IMR-90 (cell line): ENCODE measurements at regions not wholly inside any gene's neighbourhood (a gene's known extent, or its start where the extent isn't known, plus 50 kb on each side); places are given as distances from the start of the nearest gene placed in this dataset.

Experiments used
- ATAC-seq: fragments of 200-7000 bp; cut with Tn5 transposase; 2 replicates; pipeline ENCODE4 v1.9.1; 2020; ENCODE audit warnings: low read depth, mild to moderate bottlenecking, moderate library complexity
- BruUV-seq: library from RNA; stranded (reverse); fragments of 400-500 nt; replicated peaks from 2 replicates; lab custom pipeline; 2021; lab: Mats Ljungman, UMichigan
- CTCF ChIA-PET: fragments of 300-600 bp; formaldehyde crosslinking; extraction: SDS; loops from one replicate; lab custom pipeline; 2021; ENCODE audit warnings: antibody characterized with exemption; lab: Yijun Ruan, JAX
- POLR2A ChIA-PET: fragments of 300-600 bp; sonication (Branson Sonifier 250); formaldehyde crosslinking; loops from one replicate; lab custom pipeline; 2022; ENCODE audit warnings: antibody characterized with exemption; ENCODE audit not compliant: unreplicated experiment; lab: Charles Lee
- DNase-seq: peaks from one replicate; pipeline ENCODE4 v3.0.0; 2013
- H2AFZ ChIP-seq: replicated peaks from 2 replicates; pipeline ENCODE3; 2013; ENCODE audit warnings: low read length, mild to moderate bottlenecking; ENCODE audit not compliant: poor library complexity
- H2AK5ac ChIP-seq: 2 replicates; pipeline ENCODE4 v1.6.1; 2013; ENCODE audit warnings: low read depth, low read length, inconsistent platforms
- H2AK9ac ChIP-seq: replicated peaks from 2 replicates; pipeline ENCODE3; 2013; ENCODE audit warnings: mild to moderate bottlenecking, low read depth, low read length, moderate library complexity; ENCODE audit not compliant: poor library complexity
- H2BK120ac ChIP-seq: 2 replicates; pipeline ENCODE4 v1.6.1; 2013; ENCODE audit warnings: low read depth, low read length, inconsistent platforms
- H2BK15ac ChIP-seq: 3 replicates; pipeline ENCODE4 v1.6.1; 2013; ENCODE audit warnings: low read depth, low read length, inconsistent platforms
- H2BK20ac ChIP-seq: 2 replicates; pipeline ENCODE4 v1.6.1; 2013; ENCODE audit warnings: low read depth, mild to moderate bottlenecking, inconsistent platforms, low read length, moderate library complexity
- H2BK5ac ChIP-seq: 2 replicates; pipeline ENCODE4 v1.6.1; 2013; ENCODE audit warnings: mild to moderate bottlenecking, low read depth, low read length, inconsistent platforms; ENCODE audit not compliant: poor library complexity, severe bottlenecking
- H3K14ac ChIP-seq: replicated peaks from 2 replicates; pipeline ENCODE4 v1.6.1; 2013; ENCODE audit warnings: low read depth, low read length, inconsistent platforms
- H3K18ac ChIP-seq: 2 replicates; pipeline ENCODE4 v1.6.1; 2013; ENCODE audit warnings: low read depth, low read length, control low read depth
- H3K23ac ChIP-seq: 2 replicates; pipeline ENCODE4 v1.6.1; 2013; ENCODE audit warnings: low read depth, low read length, inconsistent platforms
- H3K27ac ChIP-seq: 2 replicates; pipeline ENCODE4 v1.5.1; 2013; ENCODE audit warnings: mild to moderate bottlenecking, control low read depth, low read length; ENCODE audit not compliant: insufficient read depth
- H3K27me3 ChIP-seq: 2 replicates; pipeline ENCODE4 v1.6.1; 2013; ENCODE audit warnings: low read length; ENCODE audit not compliant: control insufficient read depth, insufficient read depth
- H3K36me3 ChIP-seq: 2 replicates; pipeline ENCODE4 v1.6.1; 2013; ENCODE audit warnings: low read length, mixed read lengths; ENCODE audit not compliant: control insufficient read depth, insufficient read depth
- H3K4ac ChIP-seq: 2 replicates; pipeline ENCODE4 v1.6.1; 2013; ENCODE audit warnings: low read depth, low read length, inconsistent platforms
- H3K4me1 ChIP-seq: 2 replicates; pipeline ENCODE4 v1.6.1; 2013; ENCODE audit warnings: low read length, mixed read lengths; ENCODE audit not compliant: control insufficient read depth, insufficient read depth
- H3K4me2 ChIP-seq: 2 replicates; pipeline ENCODE4 v1.6.1; 2013; ENCODE audit warnings: low read depth, mild to moderate bottlenecking, control low read depth, low read length, moderate library complexity
- H3K4me3 ChIP-seq: 2 replicates; pipeline ENCODE4 v1.5.1; 2013; ENCODE audit warnings: low read depth, mild to moderate bottlenecking, control low read depth, low read length, moderate library complexity; ENCODE audit not compliant: insufficient read depth
- H3K56ac ChIP-seq: 2 replicates; pipeline ENCODE4 v1.6.1; 2013; ENCODE audit warnings: low read length, inconsistent platforms; ENCODE audit not compliant: insufficient read depth; ENCODE audit errors: extremely low read depth
- H3K79me1 ChIP-seq, 2 experiments: 2 replicates each; pipeline ENCODE4 v1.6.1; 2013; ENCODE audit warnings: low read length in 2 of 2, inconsistent platforms in 1 of 2, low read depth in 1 of 2
- H3K9ac ChIP-seq: 2 replicates; pipeline ENCODE4 v1.6.1; 2013; ENCODE audit warnings: low read depth, low read length, control low read depth
- H3K9me1 ChIP-seq: 2 replicates; pipeline ENCODE4 v1.6.1; 2013; ENCODE audit warnings: low read length, inconsistent platforms; ENCODE audit not compliant: insufficient read depth
- H3K9me3 ChIP-seq: 2 replicates; pipeline ENCODE4 v1.6.1; 2013; ENCODE audit warnings: low read length; ENCODE audit not compliant: control insufficient read depth, insufficient read depth
- H4K20me1 ChIP-seq: 2 replicates; pipeline ENCODE4 v1.6.1; 2013; ENCODE audit warnings: low read length, inconsistent platforms; ENCODE audit not compliant: insufficient read depth
- H4K5ac ChIP-seq: 2 replicates; pipeline ENCODE4 v1.6.1; 2013; ENCODE audit warnings: mild to moderate bottlenecking, low read depth, low read length, control low read depth
- H4K8ac ChIP-seq, 2 experiments: 2 replicates each; pipeline ENCODE4 v1.6.1; 2013; ENCODE audit warnings: low read depth in 2 of 2, low read length in 2 of 2, control low read depth in 1 of 2, inconsistent platforms in 1 of 2
- H4K91ac ChIP-seq: 2 replicates; pipeline ENCODE4 v1.6.1; 2013; ENCODE audit warnings: low read depth, low read length, inconsistent platforms; ENCODE audit not compliant: insufficient read depth
- BHLHE40 ChIP-seq: fragments of 150-350 bp; IDR thresholded peaks from 2 replicates; pipeline ENCODE4 v1.6.1; 2016; ENCODE audit warnings: mild to moderate bottlenecking, low read depth, low read length
- CEBPB ChIP-seq: IDR thresholded peaks from 2 replicates; pipeline ENCODE4 v1.6.1; 2012; ENCODE audit warnings: low read depth, low read length, improper control_type of control experiment
- ELK1 ChIP-seq: fragments of 150-350 bp; IDR thresholded peaks from 2 replicates; pipeline ENCODE4 v1.6.1; 2016; ENCODE audit warnings: low read depth, mild to moderate bottlenecking, low read length, moderate library complexity, borderline replicate concordance
- MAFK ChIP-seq: IDR thresholded peaks from 2 replicates; pipeline ENCODE4 v1.6.1; 2012; ENCODE audit warnings: low read depth, low read length, improper control_type of control experiment
- NFE2L2 ChIP-seq: fragments of 150-350 bp; IDR thresholded peaks from 2 replicates; pipeline ENCODE4 v1.6.1; 2016; ENCODE audit warnings: low read depth, mild to moderate bottlenecking, low read length
- POLR2A ChIP-seq: IDR thresholded peaks from 2 replicates; pipeline ENCODE4 v1.6.1; 2012; ENCODE audit warnings: mild to moderate bottlenecking, low read depth, low read length
- RAD21 ChIP-seq: IDR thresholded peaks from 2 replicates; pipeline ENCODE4 v1.6.1; 2012; ENCODE audit warnings: low read length, improper control_type of control experiment
- RCOR1 ChIP-seq: IDR thresholded peaks from 2 replicates; pipeline ENCODE4 v1.6.1; 2012; ENCODE audit warnings: mild to moderate bottlenecking, low read length, improper control_type of control experiment; ENCODE audit not compliant: insufficient replicate concordance
- RFX5 ChIP-seq: IDR thresholded peaks from 2 replicates; pipeline ENCODE4 v1.8.0; 2012; ENCODE audit warnings: low read depth, mild to moderate bottlenecking, low read length, moderate library complexity
- USF2 ChIP-seq: fragments of 150-350 bp; IDR thresholded peaks from 2 replicates; pipeline ENCODE4 v1.6.1; 2017; ENCODE audit warnings: mild to moderate bottlenecking, antibody characterized with exemption, low read length, low read depth
- WGBS, 2 experiments: methylation state at CpG; one replicate each; pipeline versions ENCODE4 v1.1.5 to v1.1.7; 2013; ENCODE audit warnings: missing lambda C conversion rate in 2 of 2; ENCODE audit not compliant: insufficient read length in 1 of 2; ENCODE audit errors: extremely low coverage in 2 of 2; 5-methylcytosine and 5-hydroxymethylcytosine counted together
- dilution Hi-C: fragments of 300-500 bp; cut with HindIII; formaldehyde crosslinking; loops from one replicate; pipeline ENCODE4 v1.14.3; 2018; ENCODE audit warnings: low sequenced_read_pairs; ENCODE audit not compliant: unreplicated experiment
- in situ Hi-C: fragments of 300-500 bp; cut with MboI; formaldehyde crosslinking; loops from 3 replicates; pipeline ENCODE4 v1.14.3; 2019; ENCODE audit warnings: low sequenced_read_pairs, inconsistent platforms, mixed read lengths
- intact Hi-C: fragments of 100-400 bp; cut with micrococcal nuclease; formaldehyde crosslinking; loops from 2 replicates; pipeline ENCODE4 v1.10.0; 2022

GRCh38 chr3:94184781-94185180, 121.9 kb downstream of the NSUN3 start:
- H3K27me3 ChIP-seq: no peaks in the 10 kb centered on the region
- no CpG with 5 or more reads among the region's 1 CpG for WGBS, 2 experiments
- H4K5ac ChIP-seq: no peak overlapping the region
- H3K9ac ChIP-seq: no peak overlapping the region
- H3K4ac ChIP-seq: no peak overlapping the region
- no TSS peak for BruUV-seq
- no peaks in the 10 kb centered on the region for H4K20me1 ChIP-seq
- no peak overlapping the region for H3K56ac ChIP-seq
- no peak overlapping the region for H4K91ac ChIP-seq
- ChIA-PET POLR2A (no interaction called here), CTCF (no interaction called here)
- TF ChIP-seq ELK1: no peak
- TF ChIP-seq RAD21: no peak
- no peak for TF ChIP-seq MAFK
- no peak for TF ChIP-seq POLR2A
- no peak for TF ChIP-seq USF2
- no peak for TF ChIP-seq RFX5
- no peak for TF ChIP-seq BHLHE40
- no peak for TF ChIP-seq RCOR1
- no peak for TF ChIP-seq CEBPB
- no peak for TF ChIP-seq NFE2L2
- no peak overlapping the region for H4K8ac ChIP-seq
- no peak overlapping the region for H3K27ac ChIP-seq
- no peak overlapping the region for H2BK15ac ChIP-seq
- no peak for ATAC-seq
- dilution Hi-C loops: no loop called here
- no peak overlapping the region for H2AK9ac ChIP-seq
- H3K4me3 ChIP-seq: no peak overlapping the region
- H3K14ac ChIP-seq: no peak overlapping the region
- H3K79me1 ChIP-seq: no peaks in the 10 kb centered on the region
- in situ Hi-C loops: no loop called here
- no peak overlapping the region for H2BK20ac ChIP-seq
- H3K4me2 ChIP-seq: no peak overlapping the region
- H2BK5ac ChIP-seq: no peak overlapping the region
- no peaks in the 10 kb centered on the region for H3K9me1 ChIP-seq
- peak; percentile 0 for DNase-seq
- no peaks in the 10 kb centered on the region for H3K36me3 ChIP-seq
- no peaks in the 10 kb centered on the region for H3K4me1 ChIP-seq
- H2AFZ ChIP-seq: no peak overlapping the region
- intact Hi-C loops: no loop called here
- H3K9me3 ChIP-seq: no peaks in the 10 kb centered on the region
- no peak overlapping the region for H3K23ac ChIP-seq
- no peak overlapping the region for H3K18ac ChIP-seq
- H2BK120ac ChIP-seq: no peak overlapping the region
- H2AK5ac ChIP-seq: no peak overlapping the region
